NT2/D1 (cell line): ENCODE measurements at regions not wholly inside any gene's neighbourhood (a gene's known extent, or its start where the extent isn't known, plus 50 kb on each side); places are given as distances from the start of the nearest gene placed in this dataset.

Experiments used
- SUZ12 ChIP-seq: IDR thresholded peaks from 2 replicates; pipeline ENCODE4 v1.6.1; 2011; ENCODE audit not compliant: insufficient read length, insufficient read depth; ENCODE audit errors: extremely low read depth
- YY1 ChIP-seq: IDR thresholded peaks from 2 replicates; pipeline ENCODE4 v1.6.1; 2011; ENCODE audit not compliant: insufficient read length, insufficient read depth
- ZNF274 ChIP-seq: IDR thresholded peaks from 2 replicates; pipeline ENCODE4 v1.6.1; 2011; ENCODE audit warnings: mild to moderate bottlenecking, low read depth, low read length

GRCh38 chr10:53255661-53256205 lies 483.1 kb upstream of the MBL2 start:
- TF ChIP-seq YY1, result no peak
- no peak for TF ChIP-seq ZNF274
- TF ChIP-seq SUZ12, result no peak
